ENCODE measurements at regions not wholly inside any gene's neighbourhood (a gene's known extent, or its start where the extent isn't known, plus 50 kb on each side); places are given as distances from the start of the nearest gene placed in this dataset.

GRCh38 chr13:93147946-93148345 is 78.7 kb upstream of the GPC6 start:
- Histone ChIP-seq H3K4me1 (ENCODE audit: control insufficient read depth in 5 of 5, insufficient read depth in 5 of 5, low read length in 5 of 5) (no peaks in the 10 kb centered on the region), H3K4me3 (no peak overlapping the region), H3K9ac (ENCODE audit: insufficient read depth in 1 of 2, low read length in 2 of 2) (no peak overlapping the region), H3K27ac (ENCODE audit: low read depth in 1 of 2, low read length in 1 of 2) (no peak overlapping the region), H3K27me3 (ENCODE audit: control insufficient read depth in 3 of 3, insufficient read depth in 3 of 3, low read length in 2 of 3) (no peaks in the 10 kb centered on the region), H3K9me3 (ENCODE audit: control insufficient read depth in 4 of 4, insufficient read depth in 3 of 4, low read length in 3 of 4) (no peaks in the 10 kb centered on the region), H3K36me3 (ENCODE audit: control insufficient read depth in 4 of 4, insufficient read depth in 4 of 4, low read length in 4 of 4) (no peaks in the 10 kb centered on the region)
- DNase-seq (no peak), ATAC-seq (ENCODE audit: insufficient read depth, low FRiP score) (no peak)
- no peak for TF ChIP-seq CTCF (IDR thresholded peaks at IDR 0.05; ENCODE audit: control extremely low read depth, extremely low read depth)
- 93 to 96% methylated on average over 5 of the region's 5 CpGs for WGBS, 2 donors

DNA sequence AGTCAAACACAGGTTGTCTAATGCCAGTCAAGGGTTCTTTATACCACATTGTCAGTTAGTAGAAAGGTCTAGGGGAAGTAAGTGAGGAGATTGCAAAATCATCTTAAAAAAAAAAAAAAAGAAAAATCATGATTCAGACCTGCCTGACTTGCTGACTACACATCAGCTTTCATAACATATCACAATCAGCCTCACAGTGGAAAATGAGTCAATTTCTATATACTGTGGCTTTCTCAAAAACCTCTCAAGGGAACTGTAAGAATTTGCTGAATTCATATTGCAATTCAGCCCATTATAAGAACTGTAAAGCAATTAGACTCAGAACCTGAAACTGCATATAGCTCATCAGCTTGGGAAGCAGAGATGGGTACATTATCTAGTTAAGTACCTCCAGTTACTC is 75.3 kb upstream of the GPC6 start:
- Histone ChIP-seq H3K27ac (ENCODE audit: low read depth in 1 of 2, low read length in 1 of 2) (no peak overlapping the region), H3K9me3 (ENCODE audit: control insufficient read depth in 4 of 4, insufficient read depth in 3 of 4, low read length in 3 of 4) (no peaks in the 10 kb centered on the region), H3K4me1 (ENCODE audit: control insufficient read depth in 5 of 5, insufficient read depth in 5 of 5, low read length in 5 of 5) (no peaks in the 10 kb centered on the region), H3K4me3 (no peak overlapping the region), H3K27me3 (ENCODE audit: control insufficient read depth in 3 of 3, insufficient read depth in 3 of 3, low read length in 2 of 3) (no peaks in the 10 kb centered on the region), H3K9ac (ENCODE audit: insufficient read depth in 1 of 2, low read length in 2 of 2) (no peak overlapping the region), H3K36me3 (ENCODE audit: control insufficient read depth in 4 of 4, insufficient read depth in 4 of 4, low read length in 4 of 4) (no peaks in the 10 kb centered on the region)
- DNase-seq, result no peak
- no peak for TF ChIP-seq CTCF (IDR thresholded peaks at IDR 0.05; ENCODE audit: control extremely low read depth, extremely low read depth)
- ATAC-seq (ENCODE audit: insufficient read depth, low FRiP score), result peak; percentile 64

DNA sequence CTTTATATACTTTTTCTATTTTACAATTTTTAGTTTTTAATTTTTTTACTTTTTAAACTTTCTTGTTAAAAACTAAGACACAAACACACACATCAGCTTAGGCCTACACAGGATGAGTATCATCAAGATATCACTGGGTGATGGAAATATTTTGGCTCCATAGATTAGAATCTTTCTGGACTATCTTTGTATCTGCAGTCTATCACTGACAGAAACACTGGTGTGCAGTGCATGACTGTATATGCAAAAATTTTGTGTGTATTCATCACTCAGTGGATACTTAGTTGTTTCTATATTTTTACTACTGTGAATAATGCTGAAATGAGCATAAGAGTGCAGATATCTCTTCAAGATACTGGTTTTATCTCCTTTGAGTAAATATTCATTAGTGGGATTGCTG is 68.0 kb upstream of the GPC6 start:
- TF ChIP-seq CTCF (IDR thresholded peaks at IDR 0.05; ENCODE audit: control extremely low read depth, extremely low read depth), result no peak
- ATAC-seq (ENCODE audit: insufficient read depth, low FRiP score) (no peak), DNase-seq (no peak)
- no peaks in the 10 kb centered on the region for H3K4me1 ChIP-seq (ENCODE audit: control insufficient read depth in 5 of 5, insufficient read depth in 5 of 5, low read length in 5 of 5)
- no peaks in the 10 kb centered on the region for H3K36me3 ChIP-seq (ENCODE audit: control insufficient read depth in 4 of 4, insufficient read depth in 4 of 4, low read length in 4 of 4)
- no peak overlapping the region for H3K27ac ChIP-seq (ENCODE audit: low read depth in 1 of 2, low read length in 1 of 2)
- H3K9me3 ChIP-seq (ENCODE audit: control insufficient read depth in 4 of 4, insufficient read depth in 3 of 4, low read length in 3 of 4), result peaks cover 0 to 5% (median 0%) of the 10 kb centered on the region in 4 donors
- H3K9ac ChIP-seq (ENCODE audit: insufficient read depth in 1 of 2, low read length in 2 of 2), result no peak overlapping the region
- no peaks in the 10 kb centered on the region for H3K27me3 ChIP-seq (ENCODE audit: control insufficient read depth in 3 of 3, insufficient read depth in 3 of 3, low read length in 2 of 3)
- no peak overlapping the region for H3K4me3 ChIP-seq

- H3K9ac ChIP-seq (ENCODE audit: insufficient read depth in 1 of 2, low read length in 2 of 2), result no peak overlapping the region
Observed at GRCh38 chr13:93169980-93170379, 56.6 kb upstream of the GPC6 start.

More at GRCh38 chr13:93169980-93170379, 56.6 kb upstream of the GPC6 start:
- Histone ChIP-seq H3K9me3 (ENCODE audit: control insufficient read depth in 4 of 4, insufficient read depth in 3 of 4, low read length in 3 of 4) (peaks cover 0 to 4% (median 2%) of the 10 kb centered on the region in 4 donors), H3K4me1 (ENCODE audit: control insufficient read depth in 5 of 5, insufficient read depth in 5 of 5, low read length in 5 of 5) (no peaks in the 10 kb centered on the region), H3K27me3 (ENCODE audit: control insufficient read depth in 3 of 3, insufficient read depth in 3 of 3, low read length in 2 of 3) (no peaks in the 10 kb centered on the region), H3K36me3 (ENCODE audit: control insufficient read depth in 4 of 4, insufficient read depth in 4 of 4, low read length in 4 of 4) (no peaks in the 10 kb centered on the region), H3K27ac (ENCODE audit: low read depth in 1 of 2, low read length in 1 of 2) (no peak overlapping the region), H3K4me3 (no peak overlapping the region)
- no peak for DNase-seq
- TF ChIP-seq CTCF (IDR thresholded peaks at IDR 0.05; ENCODE audit: control extremely low read depth, extremely low read depth), result no peak
- ATAC-seq (ENCODE audit: insufficient read depth, low FRiP score), result no peak
